A673 (cell line): ENCODE measurements at regions not wholly inside any gene's neighbourhood (a gene's known extent, or its start where the extent isn't known, plus 50 kb on each side); places are given as distances from the start of the nearest gene placed in this dataset.

Source experiments
- EZH2 ChIP-seq: fragments of 200-600 bp; sonication (generic); IDR thresholded peaks from 2 replicates; pipeline ENCODE4 v1.6.1; 2017; ENCODE audit warnings: borderline replicate concordance, low read depth, mild to moderate bottlenecking, mixed read lengths, antibody characterized with exemption, low read length; ENCODE audit not compliant: poor library complexity, severe bottlenecking
- TF ChIP-seq, protein P1 (sequence below): fragments of 300-800, 200-600 bp; sonication (generic); conservative IDR thresholded peaks from 2 replicates; pipeline ENCODE4 v1.5.1; 2017; ENCODE audit warnings: low read depth, mild to moderate bottlenecking, antibody characterized with exemption, low read length, moderate library complexity, mixed read lengths

DNA sequence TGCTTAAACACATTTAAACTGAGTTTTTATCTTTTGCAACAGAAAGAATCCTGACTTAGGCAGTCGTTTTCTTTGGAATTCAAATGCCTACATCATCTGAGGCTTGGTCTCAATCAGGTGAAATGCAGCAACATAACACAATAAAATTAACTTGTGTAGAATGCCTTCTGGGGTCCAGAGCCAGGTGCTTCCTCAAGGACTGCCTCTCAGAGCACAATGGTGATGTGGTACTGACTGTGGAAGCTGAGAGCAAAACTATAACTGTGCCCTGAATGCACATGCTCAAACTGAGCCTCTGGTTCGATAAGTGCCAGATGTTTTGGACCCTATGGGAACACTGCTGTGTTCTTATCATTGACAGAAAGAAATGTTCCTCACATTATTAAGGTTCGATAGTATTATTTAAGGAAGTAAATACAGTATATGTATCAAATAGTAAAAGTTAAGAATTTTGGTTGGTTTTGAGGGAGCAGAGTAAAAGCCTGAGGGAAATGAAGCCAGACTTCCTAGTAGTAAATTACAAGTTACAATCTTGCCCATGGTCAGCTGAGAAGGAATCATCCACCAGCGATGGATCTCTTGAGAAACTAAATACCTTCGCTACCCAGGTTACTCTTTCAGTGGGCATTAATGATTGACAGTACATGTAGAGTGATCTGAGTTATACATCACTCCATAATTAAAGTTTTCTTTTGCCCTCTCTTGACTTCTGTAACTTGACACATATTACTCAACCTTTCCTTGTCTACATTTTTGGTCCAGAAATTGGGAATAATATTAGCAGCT is 122.9 kb upstream of the ATP2B1 start:
- TF ChIP-seq, protein P1, sequence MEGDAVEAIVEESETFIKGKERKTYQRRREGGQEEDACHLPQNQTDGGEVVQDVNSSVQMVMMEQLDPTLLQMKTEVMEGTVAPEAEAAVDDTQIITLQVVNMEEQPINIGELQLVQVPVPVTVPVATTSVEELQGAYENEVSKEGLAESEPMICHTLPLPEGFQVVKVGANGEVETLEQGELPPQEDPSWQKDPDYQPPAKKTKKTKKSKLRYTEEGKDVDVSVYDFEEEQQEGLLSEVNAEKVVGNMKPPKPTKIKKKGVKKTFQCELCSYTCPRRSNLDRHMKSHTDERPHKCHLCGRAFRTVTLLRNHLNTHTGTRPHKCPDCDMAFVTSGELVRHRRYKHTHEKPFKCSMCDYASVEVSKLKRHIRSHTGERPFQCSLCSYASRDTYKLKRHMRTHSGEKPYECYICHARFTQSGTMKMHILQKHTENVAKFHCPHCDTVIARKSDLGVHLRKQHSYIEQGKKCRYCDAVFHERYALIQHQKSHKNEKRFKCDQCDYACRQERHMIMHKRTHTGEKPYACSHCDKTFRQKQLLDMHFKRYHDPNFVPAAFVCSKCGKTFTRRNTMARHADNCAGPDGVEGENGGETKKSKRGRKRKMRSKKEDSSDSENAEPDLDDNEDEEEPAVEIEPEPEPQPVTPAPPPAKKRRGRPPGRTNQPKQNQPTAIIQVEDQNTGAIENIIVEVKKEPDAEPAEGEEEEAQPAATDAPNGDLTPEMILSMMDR: no peak
- no peak for TF ChIP-seq EZH2
